OCI-LY3 (cell line): ENCODE measurements at regions not wholly inside any gene's neighbourhood (a gene's known extent, or its start where the extent isn't known, plus 50 kb on each side); places are given as distances from the start of the nearest gene placed in this dataset.

Source experiments
- H2AFZ ChIP-seq: fragments of 200-600, 300-600 bp; shearing (Covaris generic); 2 replicates; pipeline ENCODE4 v1.6.0; 2014; ENCODE audit warnings: antibody characterized with exemption, low read depth, low read length
- H3K27ac ChIP-seq: fragments of 200-600, 300-600 bp; sonication (generic); 2 replicates; pipeline ENCODE4 v1.5.1; 2014; ENCODE audit warnings: mild to moderate bottlenecking, low read length, moderate library complexity, mixed read lengths
- H3K27me3 ChIP-seq: fragments of 200-600, 300-600 bp; sonication (generic); 2 replicates; pipeline ENCODE4 v1.6.1; 2014; ENCODE audit warnings: low read depth, low read length, mixed read lengths
- H3K36me3 ChIP-seq: fragments of 200-600, 300-600 bp; sonication (generic); replicated peaks from 2 replicates; pipeline ENCODE3; 2014; ENCODE audit warnings: low read depth, low read length, mixed read lengths
- H3K4me1 ChIP-seq: fragments of 300-600, 200-600 bp; sonication (generic); 2 replicates; pipeline ENCODE4 v1.6.1; 2014; ENCODE audit warnings: low read length, mixed read lengths
- H3K4me2 ChIP-seq: fragments of 200-600, 300-600 bp; sonication (generic); 2 replicates; pipeline ENCODE4 v1.6.1; 2014; ENCODE audit warnings: low read length, mixed read lengths
- H3K4me3 ChIP-seq: fragments of 300-600, 200-600 bp; sonication (generic); 2 replicates; pipeline ENCODE4 v1.5.1; 2014; ENCODE audit warnings: antibody characterized with exemption, mild to moderate bottlenecking, low read length, moderate library complexity
- H3K79me2 ChIP-seq: fragments of 300-600, 200-600 bp; shearing (Covaris generic); 2 replicates; pipeline ENCODE4 v1.6.1; 2014; ENCODE audit warnings: mild to moderate bottlenecking, low read length, mixed read lengths
- H3K9ac ChIP-seq: fragments of 300-600, 200-600 bp; shearing (Covaris generic); 2 replicates; pipeline ENCODE4 v1.6.0; 2014; ENCODE audit warnings: mild to moderate bottlenecking, low read length, moderate library complexity
- H3K9me3 ChIP-seq: fragments of 200-600, 300-600 bp; shearing (Covaris generic); 2 replicates; pipeline ENCODE4 v1.6.1; 2014; ENCODE audit warnings: low read length, mixed read lengths; ENCODE audit not compliant: insufficient read depth
- H4K20me1 ChIP-seq: fragments of 200-600, 300-600 bp; sonication (generic); 2 replicates; pipeline ENCODE4 v1.6.1; 2016; ENCODE audit warnings: low read length, mixed read lengths; ENCODE audit not compliant: insufficient read depth
- EZH2phosphoT487 ChIP-seq: fragments of 200-600 bp; shearing (Covaris generic); IDR thresholded peaks from 2 replicates; pipeline ENCODE4 v1.6.1; 2018; ENCODE audit warnings: antibody characterized with exemption, mixed run types, low read depth
- TF ChIP-seq, protein P1 (sequence below): fragments of 200-600, 300-600 bp; sonication (generic); IDR thresholded peaks from 2 replicates; pipeline ENCODE4 v1.5.1; 2014; ENCODE audit warnings: antibody characterized with exemption, low read length, low read depth

DNA sequence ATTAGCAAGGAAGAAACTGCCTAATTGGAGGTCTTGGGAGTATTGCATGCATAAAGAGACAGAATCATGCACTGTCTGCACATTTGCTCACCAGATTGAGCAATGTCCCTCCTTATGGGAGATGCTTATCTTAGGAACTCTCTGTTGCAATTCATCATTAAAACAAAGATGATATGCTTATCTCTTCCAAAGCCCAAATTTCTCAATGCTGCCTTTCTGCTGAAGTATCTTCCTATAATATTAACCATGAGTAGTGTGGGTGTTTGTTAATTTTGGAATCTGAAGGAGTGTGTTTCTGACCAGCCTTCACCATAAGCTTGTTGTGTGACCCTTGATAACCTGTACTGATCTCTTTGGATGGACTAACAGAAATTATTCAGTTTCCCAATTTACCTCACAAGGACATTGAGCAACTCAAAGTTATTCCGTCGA lies 1257.6 kb upstream of the FLRT2 start:
- H3K79me2 ChIP-seq: no peaks in the 10 kb centered on the region
- H3K27me3 ChIP-seq: no peaks in the 10 kb centered on the region
- no peak overlapping the region for H3K4me2 ChIP-seq
- TF ChIP-seq, protein P1, sequence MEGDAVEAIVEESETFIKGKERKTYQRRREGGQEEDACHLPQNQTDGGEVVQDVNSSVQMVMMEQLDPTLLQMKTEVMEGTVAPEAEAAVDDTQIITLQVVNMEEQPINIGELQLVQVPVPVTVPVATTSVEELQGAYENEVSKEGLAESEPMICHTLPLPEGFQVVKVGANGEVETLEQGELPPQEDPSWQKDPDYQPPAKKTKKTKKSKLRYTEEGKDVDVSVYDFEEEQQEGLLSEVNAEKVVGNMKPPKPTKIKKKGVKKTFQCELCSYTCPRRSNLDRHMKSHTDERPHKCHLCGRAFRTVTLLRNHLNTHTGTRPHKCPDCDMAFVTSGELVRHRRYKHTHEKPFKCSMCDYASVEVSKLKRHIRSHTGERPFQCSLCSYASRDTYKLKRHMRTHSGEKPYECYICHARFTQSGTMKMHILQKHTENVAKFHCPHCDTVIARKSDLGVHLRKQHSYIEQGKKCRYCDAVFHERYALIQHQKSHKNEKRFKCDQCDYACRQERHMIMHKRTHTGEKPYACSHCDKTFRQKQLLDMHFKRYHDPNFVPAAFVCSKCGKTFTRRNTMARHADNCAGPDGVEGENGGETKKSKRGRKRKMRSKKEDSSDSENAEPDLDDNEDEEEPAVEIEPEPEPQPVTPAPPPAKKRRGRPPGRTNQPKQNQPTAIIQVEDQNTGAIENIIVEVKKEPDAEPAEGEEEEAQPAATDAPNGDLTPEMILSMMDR: no peak
- no peak for TF ChIP-seq EZH2phosphoT487
- H3K4me1 ChIP-seq: no peaks in the 10 kb centered on the region
- no peaks in the 10 kb centered on the region for H3K9me3 ChIP-seq
- no peak overlapping the region for H3K27ac ChIP-seq
- H2AFZ ChIP-seq: no peak overlapping the region
- no peak overlapping the region for H3K9ac ChIP-seq
- no peak overlapping the region for H3K4me3 ChIP-seq
- no peaks in the 10 kb centered on the region for H3K36me3 ChIP-seq
- H4K20me1 ChIP-seq: no peaks in the 10 kb centered on the region

DNA sequence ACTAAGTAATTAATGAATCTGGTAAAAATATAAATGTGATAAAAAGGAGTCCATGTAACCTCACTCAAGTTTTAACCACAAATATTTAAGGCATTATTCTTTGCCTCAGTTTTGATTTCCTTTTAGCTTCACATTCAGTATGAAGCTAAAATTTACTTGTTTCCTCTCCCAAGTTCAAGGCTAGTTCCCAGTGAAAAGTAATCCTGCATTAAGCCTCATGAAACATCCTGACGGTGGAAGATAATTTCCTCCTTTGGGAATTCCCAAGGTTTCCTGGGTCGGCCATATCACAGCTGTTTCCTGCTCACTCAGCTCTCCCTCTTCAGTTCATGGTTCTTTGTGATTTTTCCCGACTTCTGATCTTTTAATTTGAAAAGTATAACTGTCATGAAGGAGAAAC lies 1256.8 kb upstream of the FLRT2 start:
- Histone ChIP-seq H3K79me2 (no peaks in the 10 kb centered on the region), H4K20me1 (no peaks in the 10 kb centered on the region), H3K27me3 (no peaks in the 10 kb centered on the region), H3K36me3 (no peaks in the 10 kb centered on the region), H3K4me3 (no peak overlapping the region), H2AFZ (no peak overlapping the region), H3K9me3 (no peaks in the 10 kb centered on the region), H3K27ac (no peak overlapping the region), H3K9ac (no peak overlapping the region), H3K4me1 (no peaks in the 10 kb centered on the region; the same call in 1 of the 2 replicates), H3K4me2 (no peak overlapping the region)
- TF ChIP-seq, protein P1: no peak
- TF ChIP-seq EZH2phosphoT487: no peak

DNA sequence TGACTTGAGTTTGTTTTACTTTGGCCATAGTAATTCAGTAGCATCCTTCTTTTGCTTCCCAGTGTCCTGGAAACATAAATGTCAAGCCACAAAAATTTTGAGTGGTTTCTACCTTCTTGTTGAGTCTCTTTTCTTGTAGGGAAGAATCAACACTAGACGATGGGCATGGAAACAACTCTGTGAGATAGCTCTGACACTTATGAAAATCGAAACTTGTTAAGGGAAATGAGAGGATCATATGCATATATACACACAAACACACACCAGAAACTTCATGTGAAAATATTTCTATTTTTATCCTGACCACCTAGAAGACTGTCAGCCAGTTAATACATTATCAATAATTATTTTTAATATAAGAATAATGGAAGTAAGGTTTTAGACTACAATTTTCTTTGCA lies 1247.3 kb upstream of the FLRT2 start:
- no peak for TF ChIP-seq EZH2phosphoT487
- TF ChIP-seq, protein P1: no peak
- no peak overlapping the region for H3K27ac ChIP-seq
- no peaks in the 10 kb centered on the region for H3K79me2 ChIP-seq
- no peaks in the 10 kb centered on the region for H3K9me3 ChIP-seq
- 0 out of 2 replicates have a peak overlapping the region, but pooled peaks have one; percentile 5 for H3K4me3 ChIP-seq
- H3K9ac ChIP-seq: no peak overlapping the region
- H3K4me1 ChIP-seq: peaks cover 22% of the 10 kb centered on the region
- no peak overlapping the region for H2AFZ ChIP-seq
- H3K27me3 ChIP-seq: no peaks in the 10 kb centered on the region
- H3K36me3 ChIP-seq: no peaks in the 10 kb centered on the region
- H3K4me2 ChIP-seq: peak overlapping the region; percentile 57
- H4K20me1 ChIP-seq: no peaks in the 10 kb centered on the region

DNA sequence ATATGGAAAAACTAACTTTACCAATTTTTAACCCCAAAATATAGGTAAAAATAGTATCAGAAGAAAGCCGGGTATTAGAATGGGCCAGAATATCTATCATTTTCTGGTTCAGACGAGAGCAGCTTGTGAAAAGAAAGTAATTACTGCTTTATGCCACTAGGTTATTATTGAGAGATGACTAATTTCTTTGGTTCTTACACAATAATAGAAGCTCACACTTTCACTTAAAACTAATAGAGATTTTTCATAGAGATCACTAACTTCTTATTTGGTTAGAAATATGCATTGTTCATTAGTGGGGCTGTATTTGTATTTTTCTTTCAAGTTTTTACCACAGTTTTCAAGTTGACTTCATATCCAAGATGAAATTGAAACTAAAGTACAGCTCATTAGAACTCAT lies 1241.2 kb upstream of the FLRT2 start:
- H3K4me3 ChIP-seq: no peak overlapping the region
- H3K4me2 ChIP-seq: peak overlapping the region; percentile 9
- H3K9ac ChIP-seq: no peak overlapping the region
- H3K4me1 ChIP-seq: peaks cover 9% of the 10 kb centered on the region
- H4K20me1 ChIP-seq: no peaks in the 10 kb centered on the region
- H3K79me2 ChIP-seq: no peaks in the 10 kb centered on the region
- H3K27me3 ChIP-seq: no peaks in the 10 kb centered on the region
- TF ChIP-seq EZH2phosphoT487: no peak
- H2AFZ ChIP-seq: no peak overlapping the region
- H3K9me3 ChIP-seq: no peaks in the 10 kb centered on the region
- no peaks in the 10 kb centered on the region for H3K36me3 ChIP-seq
- no peak overlapping the region for H3K27ac ChIP-seq
